Body of pancreas (tissue), 4 donors: ENCODE measurements at regions not wholly inside any gene's neighbourhood (a gene's known extent, or its start where the extent isn't known, plus 50 kb on each side); places are given as distances from the start of the nearest gene placed in this dataset.

Experiments
- ATAC-seq: fragments of 150-250 bp; one replicate; pipeline ENCODE4 v1.9.1; 2016
- DNase-seq, 4 donors: peaks; one replicate each; pipeline ENCODE4 v3.0.0-alpha.2; 2019
- H3K27ac ChIP-seq, 4 donors: fragments of 200-600 bp; sonication (generic); 1 replicate in 3 of 4; 2 replicates in 1 of 4; pipeline versions ENCODE4 v1.5.1 to v1.6.1; 2016 to 2019; ENCODE audit warnings: mild to moderate bottlenecking in 1 of 4, mixed read lengths in 1 of 4, moderate library complexity in 1 of 4
- H3K27me3 ChIP-seq, 2 donors: fragments of 200-600 bp; sonication (generic); one replicate each; pipeline ENCODE4 v1.6.0; 2016; ENCODE audit warnings: mild to moderate bottlenecking in 1 of 2
- H3K36me3 ChIP-seq, 2 donors: fragments of 200-600 bp; sonication (generic); replicated peaks in 1 of 2; 2 replicates each; pipeline ENCODE4 v1.5.1; 2016; ENCODE audit warnings: low read depth in 2 of 2; ENCODE audit not compliant: insufficient read depth in 1 of 2
- H3K4me1 ChIP-seq: fragments of 200-600 bp; sonication (generic); one replicate; pipeline ENCODE4 v1.6.0; 2016
- H3K4me3 ChIP-seq, 2 donors: fragments of 200-600 bp; sonication (generic); 1 replicate in 1 of 2; 2 replicates in 1 of 2; pipeline ENCODE4 v1.5.1; 2016 to 2019
- H3K9me3 ChIP-seq, 3 donors: fragments of 200-600 bp; sonication (generic); 1 replicate in 2 of 3; 2 replicates in 1 of 3; pipeline ENCODE4 v1.5.1; 2016
- CTCF ChIP-seq, 7 experiments: fragments of 450-650 bp in 4 of 7; fragments of 200-600 bp in 3 of 7; sonication (generic) in 3 of 7; IDR thresholded peaks; one replicate each; pipeline ENCODE4 v1.5.1; 2016 to 2019; ENCODE audit warnings: antibody characterized with exemption in 7 of 7
- POLR2A ChIP-seq, 3 donors: fragments of 450-650 bp; IDR thresholded peaks; one replicate each; pipeline ENCODE4 v1.6.1; 2016; ENCODE audit warnings: antibody characterized with exemption in 3 of 3, mild to moderate bottlenecking in 2 of 3
- WGBS, 2 donors: methylation state at CpG; one replicate each; pipeline ENCODE4 v1.1.5; 2017; 5-methylcytosine and 5-hydroxymethylcytosine counted together
- intact Hi-C: fragments of 100-400 bp; cut with DNase I; formaldehyde crosslinking; loops from one replicate; pipeline ENCODE4 v1.15.1; 2023

- no peaks in the 10 kb centered on the region for H3K36me3 ChIP-seq
- no peaks in the 10 kb centered on the region for H3K4me1 ChIP-seq
Measured at GRCh38 chr13:30044932-30045331, 194.5 kb upstream of the UBL3 start.

GRCh38 chr13:30043631-30043925 is 193.2 kb upstream of the UBL3 start:
- Histone ChIP-seq H3K9me3 (no peaks in the 10 kb centered on the region), H3K4me3 (no peak overlapping the region), H3K4me1 (no peaks in the 10 kb centered on the region), H3K27ac (no peak overlapping the region), H3K36me3 (no peaks in the 10 kb centered on the region), H3K27me3 (no peaks in the 10 kb centered on the region)
- ATAC-seq (no peak), DNase-seq (no peak)
- TF ChIP-seq POLR2A (IDR thresholded peaks at IDR 0.05) (no peak), CTCF (IDR thresholded peaks at IDR 0.05) (no peak)
- intact Hi-C loops = no loop called here

More at GRCh38 chr13:30044932-30045331, 194.5 kb upstream of the UBL3 start:
- Histone ChIP-seq H3K27me3 (no peaks in the 10 kb centered on the region), H3K9me3 (no peaks in the 10 kb centered on the region), H3K4me3 (no peak overlapping the region), H3K27ac (no peak overlapping the region)
- TF ChIP-seq POLR2A (IDR thresholded peaks at IDR 0.05) (no peak), CTCF (IDR thresholded peaks at IDR 0.05) (no peak)
- DNase-seq (no peak), ATAC-seq (no peak)
- WGBS, 2 donors = 57 to 73% methylated on average over 1 of the region's 1 CpG
- intact Hi-C loops = no loop called here

- ATAC-seq (no peak), DNase-seq (no peak)
- 89 to 93% methylated on average over 5 of the region's 5 CpGs for whole genome bisulfite sequencing, 2 donors
- no peak for TF ChIP-seq CTCF (IDR thresholded peaks at IDR 0.05)
- no peak for TF ChIP-seq POLR2A (IDR thresholded peaks at IDR 0.05)
- no peaks in the 10 kb centered on the region for H3K4me1 ChIP-seq
- H3K27ac ChIP-seq = no peak overlapping the region
- H3K36me3 ChIP-seq = no peaks in the 10 kb centered on the region
- H3K4me3 ChIP-seq = no peak overlapping the region
- no peaks in the 10 kb centered on the region for H3K27me3 ChIP-seq
- intact Hi-C loops = no loop called here
- no peaks in the 10 kb centered on the region for H3K9me3 ChIP-seq
Measured at GRCh38 chr13:30042891-30043630, 192.6 kb upstream of the UBL3 start.

- Histone ChIP-seq H3K4me3 (no peak overlapping the region), H3K4me1 (no peaks in the 10 kb centered on the region), H3K27me3 (no peaks in the 10 kb centered on the region), H3K9me3 (no peaks in the 10 kb centered on the region), H3K36me3 (no peaks in the 10 kb centered on the region), H3K27ac (no peak overlapping the region)
- DNase-seq (no peak), ATAC-seq (no peak)
- 71 to 92% methylated on average over 3 of the region's 3 CpGs for WGBS, 2 donors
- TF ChIP-seq POLR2A (IDR thresholded peaks at IDR 0.05) (no peak), CTCF (IDR thresholded peaks at IDR 0.05) (no peak)
- intact Hi-C loops = no loop called here
Measured at GRCh38 chr13:30042272-30042671, 191.9 kb upstream of the UBL3 start.

GRCh38 chr13:30039511-30039911 is 189.1 kb upstream of the UBL3 start:
- no peaks in the 10 kb centered on the region for H3K36me3 ChIP-seq
- 55 to 56% methylated on average over 3 of the region's 3 CpGs for WGBS, 2 donors

More at GRCh38 chr13:30039511-30039911, 189.1 kb upstream of the UBL3 start:
- Histone ChIP-seq H3K4me3 (no peak overlapping the region), H3K27me3 (no peaks in the 10 kb centered on the region), H3K27ac (no peak overlapping the region), H3K9me3 (no peaks in the 10 kb centered on the region), H3K4me1 (no peaks in the 10 kb centered on the region)
- ATAC-seq (no peak), DNase-seq (no peak)
- TF ChIP-seq POLR2A (IDR thresholded peaks at IDR 0.05) (no peak), CTCF (IDR thresholded peaks at IDR 0.05) (no peak)
- intact Hi-C loops = no loop called here
